Progenitor cell of endocrine pancreas (in vitro differentiated cells): ENCODE measurements at regions not wholly inside any gene's neighbourhood (a gene's known extent, or its start where the extent isn't known, plus 50 kb on each side); places are given as distances from the start of the nearest gene placed in this dataset.
"Not testable (repeated sequence)": the region's sequence is repeated elsewhere in the genome, so short reads cannot be mapped to it uniquely, and the experiment has no call there.

Experiments used
- DNase-seq: peaks from one replicate; pipeline ENCODE4 v3.0.0; 2021; ENCODE audit warnings: low spot score; ENCODE audit not compliant: unreplicated experiment
- H3K27ac Mint-ChIP-seq: 2 replicates; pipeline ENCODE4 v1.8.0; 2021; ENCODE audit warnings: mild to moderate bottlenecking, moderate library complexity, mixed read lengths
- H3K27me3 Mint-ChIP-seq: 2 replicates; pipeline ENCODE4 v1.8.0; 2021; ENCODE audit warnings: mixed read lengths
- H3K36me3 Mint-ChIP-seq: 2 replicates; pipeline ENCODE4 v1.8.0; 2022; ENCODE audit warnings: mixed read lengths; ENCODE audit not compliant: insufficient read depth
- H3K4me1 Mint-ChIP-seq: 2 replicates; pipeline ENCODE4 v1.8.0; 2021; ENCODE audit warnings: low read depth, mixed read lengths
- H3K4me3 Mint-ChIP-seq: 2 replicates; pipeline ENCODE4 v1.8.0; 2021; ENCODE audit warnings: low read depth, mild to moderate bottlenecking, moderate library complexity, mixed read lengths
- H3K9me3 Mint-ChIP-seq: 2 replicates; pipeline ENCODE4 v1.8.0; 2021; ENCODE audit warnings: low read depth, mixed read lengths
- TF ChIP-seq, protein P1 (sequence below): fragments of 200-600 bp; sonication (generic); IDR thresholded peaks from one replicate; pipeline ENCODE4 v1.5.0; 2021; ENCODE audit warnings: antibody characterized with exemption, mild to moderate bottlenecking; ENCODE audit not compliant: unreplicated experiment

DNA sequence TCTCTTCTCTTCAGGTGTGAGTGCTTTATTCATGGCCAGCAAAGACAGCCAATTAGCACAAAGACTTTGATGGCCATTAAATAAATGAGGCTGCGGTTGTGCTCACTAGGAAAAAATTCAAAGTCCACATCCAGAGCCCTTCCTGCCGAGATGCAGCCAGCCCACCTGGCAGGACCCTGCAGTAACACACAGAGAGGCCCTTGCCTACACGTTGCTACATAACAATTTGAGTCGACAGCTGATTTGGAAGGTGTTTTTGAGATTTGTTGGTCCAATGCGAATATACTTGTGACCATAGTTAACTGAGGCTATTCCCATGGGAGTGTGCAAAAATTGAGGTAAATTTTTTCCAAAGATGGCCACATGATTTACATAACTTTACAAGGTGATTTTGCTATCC lies 605.4 kb upstream of the HTR1E start:
- DNase-seq = no peak
- Mint-ChIP-seq H3K4me1 (no peaks in the 10 kb centered on the region), H3K4me3 (no peak overlapping the region), H3K27me3 (no peaks in the 10 kb centered on the region), H3K9me3 (no peaks in the 10 kb centered on the region), H3K36me3 (no peaks in the 10 kb centered on the region), H3K27ac (no peak overlapping the region)
- TF ChIP-seq, protein P1, sequence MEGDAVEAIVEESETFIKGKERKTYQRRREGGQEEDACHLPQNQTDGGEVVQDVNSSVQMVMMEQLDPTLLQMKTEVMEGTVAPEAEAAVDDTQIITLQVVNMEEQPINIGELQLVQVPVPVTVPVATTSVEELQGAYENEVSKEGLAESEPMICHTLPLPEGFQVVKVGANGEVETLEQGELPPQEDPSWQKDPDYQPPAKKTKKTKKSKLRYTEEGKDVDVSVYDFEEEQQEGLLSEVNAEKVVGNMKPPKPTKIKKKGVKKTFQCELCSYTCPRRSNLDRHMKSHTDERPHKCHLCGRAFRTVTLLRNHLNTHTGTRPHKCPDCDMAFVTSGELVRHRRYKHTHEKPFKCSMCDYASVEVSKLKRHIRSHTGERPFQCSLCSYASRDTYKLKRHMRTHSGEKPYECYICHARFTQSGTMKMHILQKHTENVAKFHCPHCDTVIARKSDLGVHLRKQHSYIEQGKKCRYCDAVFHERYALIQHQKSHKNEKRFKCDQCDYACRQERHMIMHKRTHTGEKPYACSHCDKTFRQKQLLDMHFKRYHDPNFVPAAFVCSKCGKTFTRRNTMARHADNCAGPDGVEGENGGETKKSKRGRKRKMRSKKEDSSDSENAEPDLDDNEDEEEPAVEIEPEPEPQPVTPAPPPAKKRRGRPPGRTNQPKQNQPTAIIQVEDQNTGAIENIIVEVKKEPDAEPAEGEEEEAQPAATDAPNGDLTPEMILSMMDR = no peak

DNA sequence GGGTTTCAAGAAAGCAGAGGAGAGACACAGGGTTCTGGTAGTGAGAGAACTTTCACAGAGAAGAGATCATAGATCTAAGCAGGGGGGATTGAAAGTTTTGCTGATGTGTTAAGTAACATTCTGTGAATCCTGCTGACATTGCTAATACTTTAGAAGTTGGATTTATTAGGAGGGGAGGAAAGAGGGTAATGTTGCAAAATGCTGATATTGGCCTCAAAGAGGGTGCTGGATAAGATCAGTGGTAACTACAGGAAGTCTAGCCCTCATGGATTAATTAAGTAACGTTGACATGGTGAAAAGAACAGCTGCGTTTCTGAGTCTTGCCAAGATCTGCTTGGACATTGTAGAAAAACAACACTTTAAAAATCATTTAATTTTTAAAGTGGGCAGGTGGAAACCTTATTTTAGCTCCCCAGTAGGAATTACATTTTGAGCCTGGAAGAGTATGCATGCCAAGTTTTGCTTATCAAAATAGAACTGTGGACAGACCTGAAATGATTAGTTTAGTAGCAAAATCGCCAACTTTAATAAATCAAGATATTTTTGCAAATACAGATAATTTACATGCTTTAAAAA lies 606.0 kb upstream of the HTR1E start:
- Mint-ChIP-seq H3K27ac (no peak overlapping the region), H3K36me3 (no peaks in the 10 kb centered on the region), H3K9me3 (no peaks in the 10 kb centered on the region), H3K4me3 (no peak overlapping the region), H3K27me3 (no peaks in the 10 kb centered on the region), H3K4me1 (no peaks in the 10 kb centered on the region)
- TF ChIP-seq, protein P1 = no peak
- no peak for DNase-seq

DNA sequence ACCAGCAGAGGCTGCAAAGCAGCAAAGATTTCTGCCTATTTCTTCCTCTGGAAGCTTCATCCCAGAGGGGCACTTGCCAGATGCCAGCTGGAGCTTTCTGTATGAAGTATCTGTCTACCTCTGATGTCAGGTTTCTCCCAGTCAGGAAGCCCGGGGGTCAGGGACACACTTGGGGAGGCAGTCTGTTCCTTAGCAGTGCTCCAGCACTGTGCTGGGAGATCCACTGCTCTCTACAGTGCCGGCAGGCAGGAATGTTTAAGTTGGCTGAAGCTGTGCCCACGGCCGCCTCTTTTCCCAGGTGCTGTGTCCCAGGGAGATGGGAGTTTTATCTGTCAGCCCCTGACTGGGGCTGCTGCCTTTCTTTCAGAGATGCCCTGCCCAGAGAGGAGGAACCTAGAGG lies 631.1 kb upstream of the HTR1E start:
- H3K9me3 Mint-ChIP-seq = peaks cover 8% of the 10 kb centered on the region
- H3K4me3 Mint-ChIP-seq = no peak overlapping the region
- TF ChIP-seq, protein P1 = no peak
- no peak for DNase-seq
- no peaks in the 10 kb centered on the region for H3K36me3 Mint-ChIP-seq
- H3K27ac Mint-ChIP-seq = no peak overlapping the region
- H3K27me3 Mint-ChIP-seq = no peaks in the 10 kb centered on the region
- H3K4me1 Mint-ChIP-seq = no peaks in the 10 kb centered on the region

DNA sequence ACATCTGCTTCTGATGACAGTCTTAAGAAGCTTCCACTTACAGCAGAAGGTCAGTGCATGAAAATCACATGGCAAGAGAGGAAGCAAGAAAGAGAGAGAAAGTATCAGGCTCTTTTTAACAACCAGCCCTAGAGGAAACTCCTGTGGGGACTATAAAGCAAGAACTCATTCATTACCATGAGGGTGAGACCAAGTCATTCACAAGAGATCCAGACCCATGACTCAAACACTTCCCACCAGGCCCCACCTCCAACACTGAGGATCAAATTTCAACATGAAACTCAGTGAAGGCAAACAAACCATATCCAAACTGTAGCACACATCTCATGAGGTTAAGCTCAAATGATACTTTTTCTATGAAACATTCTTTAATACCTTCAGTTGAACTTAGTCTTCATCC lies 643.2 kb upstream of the SYNCRIP start:
- no peak for DNase-seq
- peaks cover 25% of the 10 kb centered on the region for H3K9me3 Mint-ChIP-seq
- H3K27ac Mint-ChIP-seq = no peak overlapping the region
- no peaks in the 10 kb centered on the region for H3K27me3 Mint-ChIP-seq
- TF ChIP-seq, protein P1 = no peak
- no peaks in the 10 kb centered on the region for H3K4me1 Mint-ChIP-seq
- no peak overlapping the region for H3K4me3 Mint-ChIP-seq
- H3K36me3 Mint-ChIP-seq = no peaks in the 10 kb centered on the region

DNA sequence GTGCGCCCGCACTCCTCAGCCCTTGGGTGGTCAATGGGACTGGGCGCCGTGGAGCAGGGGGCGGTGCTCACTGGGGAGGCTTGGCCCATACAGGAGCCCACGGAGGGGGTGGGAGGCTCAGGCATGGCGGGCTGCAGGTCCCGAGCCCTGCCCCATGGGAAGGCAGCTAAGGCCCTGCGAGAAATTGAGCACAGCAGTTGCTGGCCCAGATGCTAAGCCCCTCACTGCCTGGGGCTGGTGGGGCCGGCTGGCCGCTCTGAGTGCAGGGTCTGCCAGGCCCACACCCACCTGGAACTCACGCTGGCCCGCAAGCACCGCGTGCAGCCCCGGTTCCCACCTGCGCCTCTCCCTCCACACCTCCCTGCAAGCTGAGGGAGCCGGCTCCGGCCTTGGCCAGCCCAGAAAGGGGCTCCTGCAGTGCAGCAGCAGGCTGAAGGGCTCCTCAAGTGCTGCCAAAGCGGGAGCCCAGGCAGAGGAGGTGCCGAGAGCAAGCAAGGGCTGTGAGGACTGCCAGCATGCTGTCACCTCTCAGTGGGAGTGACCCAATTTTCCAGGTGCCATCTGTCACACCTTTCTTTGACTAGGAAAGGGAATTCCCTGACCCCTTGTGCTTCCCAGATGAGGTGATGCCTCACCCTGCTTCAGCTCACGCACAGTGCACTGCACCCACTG lies 642.3 kb upstream of the SYNCRIP start:
- not testable (repeated sequence) for H3K4me3 Mint-ChIP-seq, H3K27ac Mint-ChIP-seq, H3K36me3 Mint-ChIP-seq, H3K4me1 Mint-ChIP-seq, H3K27me3 Mint-ChIP-seq, DNase-seq
- peaks cover 29% of the 10 kb centered on the region for H3K9me3 Mint-ChIP-seq

DNA sequence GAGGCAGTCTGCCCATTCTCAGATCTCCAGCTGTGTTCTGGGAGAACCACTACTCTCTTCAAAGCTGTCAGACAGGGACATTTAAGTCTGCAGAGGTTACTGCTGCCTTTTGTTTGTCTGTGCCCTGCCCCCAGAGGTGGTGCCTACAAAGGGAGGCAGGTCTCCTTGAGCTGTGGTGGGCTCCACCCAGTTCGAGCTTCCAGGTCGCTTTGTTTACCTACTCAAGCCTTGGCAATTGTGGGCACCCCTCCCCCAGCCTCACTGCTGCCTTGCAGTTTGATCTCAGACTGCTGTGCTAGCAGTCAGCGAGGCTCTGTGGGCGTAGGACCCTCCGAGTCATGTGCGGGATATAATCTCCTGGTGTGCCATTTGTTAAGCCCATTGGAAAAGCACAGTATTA lies 640.9 kb upstream of the SYNCRIP start:
- H3K27ac Mint-ChIP-seq, H3K4me3 Mint-ChIP-seq, H3K4me1 Mint-ChIP-seq, DNase-seq, H3K36me3 Mint-ChIP-seq, H3K27me3 Mint-ChIP-seq: not testable (repeated sequence)
- peaks cover 29% of the 10 kb centered on the region for H3K9me3 Mint-ChIP-seq
